GM10266 (cell line): ENCODE measurements at regions not wholly inside any gene's neighbourhood (a gene's known extent, or its start where the extent isn't known, plus 50 kb on each side); places are given as distances from the start of the nearest gene placed in this dataset.

Experiments used
- DNase-seq: peaks from one replicate; pipeline ENCODE4 v3.0.0; 2012; ENCODE audit errors: extremely low spot score
- TF ChIP-seq, protein P1 (sequence below): IDR thresholded peaks from 2 replicates; pipeline ENCODE4 v1.5.1; 2012; ENCODE audit warnings: mild to moderate bottlenecking, low read depth; ENCODE audit not compliant: control insufficient read depth, insufficient read depth; ENCODE audit errors: missing control alignments

- TF ChIP-seq, protein P1, sequence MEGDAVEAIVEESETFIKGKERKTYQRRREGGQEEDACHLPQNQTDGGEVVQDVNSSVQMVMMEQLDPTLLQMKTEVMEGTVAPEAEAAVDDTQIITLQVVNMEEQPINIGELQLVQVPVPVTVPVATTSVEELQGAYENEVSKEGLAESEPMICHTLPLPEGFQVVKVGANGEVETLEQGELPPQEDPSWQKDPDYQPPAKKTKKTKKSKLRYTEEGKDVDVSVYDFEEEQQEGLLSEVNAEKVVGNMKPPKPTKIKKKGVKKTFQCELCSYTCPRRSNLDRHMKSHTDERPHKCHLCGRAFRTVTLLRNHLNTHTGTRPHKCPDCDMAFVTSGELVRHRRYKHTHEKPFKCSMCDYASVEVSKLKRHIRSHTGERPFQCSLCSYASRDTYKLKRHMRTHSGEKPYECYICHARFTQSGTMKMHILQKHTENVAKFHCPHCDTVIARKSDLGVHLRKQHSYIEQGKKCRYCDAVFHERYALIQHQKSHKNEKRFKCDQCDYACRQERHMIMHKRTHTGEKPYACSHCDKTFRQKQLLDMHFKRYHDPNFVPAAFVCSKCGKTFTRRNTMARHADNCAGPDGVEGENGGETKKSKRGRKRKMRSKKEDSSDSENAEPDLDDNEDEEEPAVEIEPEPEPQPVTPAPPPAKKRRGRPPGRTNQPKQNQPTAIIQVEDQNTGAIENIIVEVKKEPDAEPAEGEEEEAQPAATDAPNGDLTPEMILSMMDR, result no peak
- no peak for DNase-seq
Measured at GRCh38 chr10:89900554-89900953, 199.2 kb downstream of the KIF20B start.

GRCh38 chr10:89901895-89902294 is 200.5 kb downstream of the KIF20B start:
- no peak for DNase-seq
- TF ChIP-seq, protein P1, result no peak

- no peak for DNase-seq
- TF ChIP-seq, protein P1, result no peak
Measured at GRCh38 chr10:89904755-89905154, 203.4 kb downstream of the KIF20B start.

GRCh38 chr10:89909752-89910151 is 208.4 kb downstream of the KIF20B start:
- DNase-seq, result no peak
- TF ChIP-seq, protein P1, result no peak

DNA sequence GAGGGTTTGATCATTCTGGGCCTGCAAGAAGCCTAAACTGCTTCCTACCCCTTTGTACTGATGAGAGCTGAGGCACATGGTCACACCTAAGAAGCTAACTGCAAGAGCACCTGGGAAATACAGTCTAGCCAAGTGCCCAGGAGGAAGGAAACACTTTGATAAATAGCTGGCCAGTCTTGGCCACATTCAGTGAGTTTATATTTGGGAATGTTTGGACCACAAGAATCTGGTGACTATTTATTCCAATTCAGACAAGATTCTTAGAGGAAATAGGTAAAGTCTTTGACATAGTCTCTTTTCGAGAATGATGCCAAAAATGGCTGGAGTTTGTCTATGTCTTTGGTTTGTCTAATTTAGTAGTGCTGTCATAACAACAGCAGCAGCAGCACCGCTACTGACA is 213.6 kb downstream of the KIF20B start:
- no peak for DNase-seq
- TF ChIP-seq, protein P1, result no peak

DNA sequence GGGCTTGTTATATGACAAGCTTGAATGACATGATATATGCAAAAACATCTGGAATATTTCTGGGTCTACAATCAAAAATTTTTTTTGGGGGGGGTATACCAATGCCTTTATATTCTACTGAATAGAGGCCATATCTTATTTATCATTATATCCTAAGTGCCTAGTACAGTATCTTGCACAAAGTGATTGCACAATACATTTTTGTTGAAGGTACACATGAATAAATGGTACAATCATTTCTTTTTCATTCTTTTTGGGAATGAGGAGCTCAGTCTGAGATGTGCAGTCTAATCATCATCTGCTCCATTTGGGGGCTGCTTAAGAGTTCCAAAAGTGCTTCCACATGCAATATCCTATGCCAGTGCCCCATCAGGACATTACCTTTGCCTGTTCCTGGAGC is 214.6 kb downstream of the KIF20B start:
- TF ChIP-seq, protein P1, result no peak
- DNase-seq, result no peak

DNA sequence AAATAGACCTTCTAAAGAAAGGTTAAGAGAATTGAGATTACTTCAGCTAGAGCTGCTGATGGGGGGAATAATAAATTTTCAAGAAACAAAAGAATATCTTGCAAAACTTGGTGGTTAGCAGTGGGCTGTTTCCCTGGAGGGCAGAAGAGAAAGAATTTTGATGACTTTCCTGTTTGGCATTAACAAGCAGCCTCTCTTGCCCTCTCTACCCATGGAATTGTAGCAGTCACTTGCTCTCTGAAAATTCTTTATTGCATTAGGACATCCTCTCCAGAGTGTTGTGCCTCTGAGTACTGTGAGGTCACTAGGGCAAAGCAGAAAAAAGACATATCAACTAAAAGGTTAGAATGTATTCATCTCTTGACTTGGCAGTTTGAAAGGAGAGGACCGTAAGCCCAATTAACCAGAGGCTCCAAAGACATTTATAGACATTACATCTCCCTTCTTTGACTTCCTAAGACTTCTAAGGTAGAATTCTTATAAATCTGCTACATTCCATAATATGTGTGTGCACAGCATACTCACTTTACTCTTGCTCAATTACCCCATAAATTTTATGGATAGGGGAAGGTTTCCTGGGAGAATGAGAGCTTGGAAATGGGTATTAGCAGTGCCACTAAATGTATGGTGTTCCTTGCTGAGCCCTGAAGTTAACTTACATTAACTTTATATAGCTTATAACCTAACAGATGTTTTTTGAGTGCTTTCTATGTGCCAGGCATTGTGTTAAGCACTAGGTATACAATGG is 215.3 kb downstream of the KIF20B start:
- no peak for DNase-seq
- TF ChIP-seq, protein P1, result no peak
